Thyroid gland (tissue), 4 donors: ENCODE measurements at regions not wholly inside any gene's neighbourhood (a gene's known extent, or its start where the extent isn't known, plus 50 kb on each side); places are given as distances from the start of the nearest gene placed in this dataset.

ENCODE experiments used
- CTCF ChIP-seq, 6 experiments: fragments of 200-600 bp in 3 of 6; fragments of 450-650 bp in 3 of 6; sonication (generic) in 3 of 6; IDR thresholded peaks; one replicate each; pipeline ENCODE4 v1.5.1; 2016 to 2019; ENCODE audit warnings: antibody characterized with exemption in 6 of 6, mild to moderate bottlenecking in 2 of 6, inconsistent platforms in 1 of 6, moderate library complexity in 1 of 6
- POLR2A ChIP-seq, 2 donors: fragments of 450-650 bp; IDR thresholded peaks; one replicate each; pipeline ENCODE4 v1.6.1; 2017; ENCODE audit warnings: antibody characterized with exemption in 2 of 2, mild to moderate bottlenecking in 2 of 2, moderate library complexity in 1 of 2

GRCh38 chr19:29119590-29119989 lies 93.4 kb downstream of the UQCRFS1 start:
- TF ChIP-seq POLR2A (IDR thresholded peaks at IDR 0.05) (no peak), CTCF (IDR thresholded peaks at IDR 0.05) (no peak)
